ENCODE measurements at regions not wholly inside any gene's neighbourhood (a gene's known extent, or its start where the extent isn't known, plus 50 kb on each side); places are given as distances from the start of the nearest gene placed in this dataset.

GRCh38 chr1:95966866-95967265, 732.9 kb downstream of the RWDD3 start:
- Histone ChIP-seq H3K27me3 (ENCODE audit: control insufficient read depth in 2 of 2, insufficient read depth in 2 of 2, low read length in 2 of 2) (no peaks in the 10 kb centered on the region), H3K4me3 (replicated peaks in 1 of 3; ENCODE audit: low read depth in 2 of 3, low read length in 3 of 3) (no peak overlapping the region), H3K79me2 (ENCODE audit: insufficient read depth, low read length) (no peaks in the 10 kb centered on the region), H3K27ac (ENCODE audit: low read depth in 1 of 2, low read length in 2 of 2) (no peak overlapping the region), H3K4me1 (ENCODE audit: control insufficient read depth in 1 of 2, insufficient read depth in 2 of 2, low read length in 2 of 2) (no peaks in the 10 kb centered on the region), H4K20me1 (ENCODE audit: insufficient read depth, low read length) (no peaks in the 10 kb centered on the region), H3K4me2 (replicated peaks; ENCODE audit: extremely low read depth, low read length, poor library complexity, severe bottlenecking) (no peak overlapping the region), H3K36me3 (replicated peaks in 1 of 2; ENCODE audit: control insufficient read depth in 1 of 2, insufficient read depth in 2 of 2, low read length in 2 of 2) (no peaks in the 10 kb centered on the region), H3K9ac (ENCODE audit: insufficient read depth, low read length, poor library complexity, severe bottlenecking) (no peak overlapping the region), H3K9me3 (replicated peaks in 1 of 2; ENCODE audit: control insufficient read depth in 1 of 2, insufficient read depth in 1 of 2, low read length in 2 of 2) (no peaks in the 10 kb centered on the region), H2AFZ (ENCODE audit: insufficient read depth, low read depth, low read length, poor library complexity, severe bottlenecking) (no peak overlapping the region)
- TF ChIP-seq, protein P1, sequence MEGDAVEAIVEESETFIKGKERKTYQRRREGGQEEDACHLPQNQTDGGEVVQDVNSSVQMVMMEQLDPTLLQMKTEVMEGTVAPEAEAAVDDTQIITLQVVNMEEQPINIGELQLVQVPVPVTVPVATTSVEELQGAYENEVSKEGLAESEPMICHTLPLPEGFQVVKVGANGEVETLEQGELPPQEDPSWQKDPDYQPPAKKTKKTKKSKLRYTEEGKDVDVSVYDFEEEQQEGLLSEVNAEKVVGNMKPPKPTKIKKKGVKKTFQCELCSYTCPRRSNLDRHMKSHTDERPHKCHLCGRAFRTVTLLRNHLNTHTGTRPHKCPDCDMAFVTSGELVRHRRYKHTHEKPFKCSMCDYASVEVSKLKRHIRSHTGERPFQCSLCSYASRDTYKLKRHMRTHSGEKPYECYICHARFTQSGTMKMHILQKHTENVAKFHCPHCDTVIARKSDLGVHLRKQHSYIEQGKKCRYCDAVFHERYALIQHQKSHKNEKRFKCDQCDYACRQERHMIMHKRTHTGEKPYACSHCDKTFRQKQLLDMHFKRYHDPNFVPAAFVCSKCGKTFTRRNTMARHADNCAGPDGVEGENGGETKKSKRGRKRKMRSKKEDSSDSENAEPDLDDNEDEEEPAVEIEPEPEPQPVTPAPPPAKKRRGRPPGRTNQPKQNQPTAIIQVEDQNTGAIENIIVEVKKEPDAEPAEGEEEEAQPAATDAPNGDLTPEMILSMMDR (IDR thresholded peaks at IDR 0.05) = no peak
- no peak for DNase-seq
- Mint-ChIP-seq H3K4me1 (no peaks in the 10 kb centered on the region), H3K27ac (no peak overlapping the region), H3K27me3 (ENCODE audit: low read depth in 3 of 3) (peaks cover 0 to 1% (median 0%) of the 10 kb centered on the region in 3 donors), H3K36me3 (no peaks in the 10 kb centered on the region), H3K4me3 (no peak overlapping the region), H3K9me3 (peaks cover 0 to 12% (median 2%) of the 10 kb centered on the region in 7 donors)
- intact Hi-C loops (cut with micrococcal nuclease) = no loop called here

DNA sequence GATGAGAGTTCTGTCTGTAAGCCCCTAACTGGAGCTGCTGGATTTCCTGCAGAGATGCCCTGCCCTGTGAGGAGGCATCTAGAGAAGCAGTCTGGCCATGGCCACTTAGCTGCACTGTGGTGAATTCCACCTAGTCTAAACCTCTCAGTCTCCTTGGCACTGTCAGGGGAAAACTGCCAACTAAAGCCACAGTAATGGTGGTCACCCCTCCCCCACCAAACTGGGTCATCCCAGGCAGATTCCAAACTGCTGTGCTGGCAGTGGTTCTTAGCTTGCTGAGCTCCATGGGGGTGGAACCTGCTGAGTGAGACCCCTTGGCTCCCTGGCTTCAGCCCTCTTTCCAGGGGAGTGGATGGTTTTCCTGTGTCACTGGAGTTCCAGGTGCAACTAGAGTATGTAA, 740.6 kb downstream of the RWDD3 start:
- no peak overlapping the region for H3K27ac ChIP-seq (ENCODE audit: low read depth in 1 of 2, low read length in 2 of 2)
- Mint-ChIP-seq H3K27me3 (ENCODE audit: low read depth in 3 of 3) (peaks cover 0 to 1% (median 0%) of the 10 kb centered on the region in 3 donors), H3K27ac (no peak overlapping the region), H3K4me3 (no peak overlapping the region), H3K36me3 (no peaks in the 10 kb centered on the region), H3K4me1 (no peaks in the 10 kb centered on the region), H3K9me3 (peaks cover 0 to 13% (median 5%) of the 10 kb centered on the region in 7 donors)
- no peaks in the 10 kb centered on the region for H3K79me2 ChIP-seq (ENCODE audit: insufficient read depth, low read length)
- DNase-seq = no peak
- no peaks in the 10 kb centered on the region for H3K27me3 ChIP-seq (ENCODE audit: control insufficient read depth in 2 of 2, insufficient read depth in 2 of 2, low read length in 2 of 2)
- no peak overlapping the region for H2AFZ ChIP-seq (ENCODE audit: insufficient read depth, low read depth, low read length, poor library complexity, severe bottlenecking)
- H3K9ac ChIP-seq (ENCODE audit: insufficient read depth, low read length, poor library complexity, severe bottlenecking) = no peak overlapping the region
- H4K20me1 ChIP-seq (ENCODE audit: insufficient read depth, low read length) = no peaks in the 10 kb centered on the region
- H3K4me3 ChIP-seq (replicated peaks in 1 of 3; ENCODE audit: low read depth in 2 of 3, low read length in 3 of 3) = no peak overlapping the region
- H3K4me1 ChIP-seq (ENCODE audit: control insufficient read depth in 1 of 2, insufficient read depth in 2 of 2, low read length in 2 of 2) = no peaks in the 10 kb centered on the region
- intact Hi-C loops (cut with micrococcal nuclease) = no loop called here
- peaks cover 0 to 11% of the 10 kb centered on the region in 2 donors for H3K9me3 ChIP-seq (replicated peaks in 1 of 2; ENCODE audit: control insufficient read depth in 1 of 2, insufficient read depth in 1 of 2, low read length in 2 of 2)
- no peaks in the 10 kb centered on the region for H3K36me3 ChIP-seq (replicated peaks in 1 of 2; ENCODE audit: control insufficient read depth in 1 of 2, insufficient read depth in 2 of 2, low read length in 2 of 2)
- TF ChIP-seq, protein P1 (IDR thresholded peaks at IDR 0.05) = no peak
- no peak overlapping the region for H3K4me2 ChIP-seq (replicated peaks; ENCODE audit: extremely low read depth, low read length, poor library complexity, severe bottlenecking)

All from CD14-positive monocyte (primary cell).